Tibial nerve (tissue), 4 donors: ENCODE measurements at regions not wholly inside any gene's neighbourhood (a gene's known extent, or its start where the extent isn't known, plus 50 kb on each side); places are given as distances from the start of the nearest gene placed in this dataset.

Experiments used
- DNase-seq, 2 donors: peaks; one replicate each; pipeline ENCODE4 v3.0.0-alpha.2; 2019; ENCODE audit warnings: low spot score in 2 of 2
- H3K27ac ChIP-seq, 4 donors: fragments of 200-600 bp; sonication (generic) in 3 of 4; one replicate each; pipeline ENCODE4 v1.5.1; 2017 to 2019; ENCODE audit warnings: mild to moderate bottlenecking in 1 of 4
- H3K27me3 ChIP-seq, 2 donors: fragments of 200-600 bp; sonication (generic) in 1 of 2; one replicate each; pipeline versions ENCODE4 v1.5.1 to v1.6.0; 2017 to 2019
- H3K36me3 ChIP-seq, 3 donors: fragments of 200-600 bp; sonication (generic); one replicate each; pipeline ENCODE4 v1.5.1; 2018 to 2019
- H3K4me1 ChIP-seq, 4 donors: fragments of 200-600 bp; sonication (generic) in 3 of 4; one replicate each; pipeline ENCODE4 v1.5.1; 2017 to 2019
- H3K4me3 ChIP-seq, 4 donors: fragments of 200-600 bp; sonication (generic) in 3 of 4; one replicate each; pipeline ENCODE4 v1.5.1; 2017 to 2019; ENCODE audit warnings: mild to moderate bottlenecking in 1 of 4, moderate library complexity in 1 of 4
- H3K9me3 ChIP-seq, 4 donors: fragments of 200-600 bp; sonication (generic) in 3 of 4; one replicate each; pipeline ENCODE4 v1.5.1; 2017 to 2019
- EP300 ChIP-seq, 2 donors: sonication (generic); formaldehyde crosslinking; IDR thresholded peaks; one replicate each; pipeline ENCODE4 v1.6.1; 2017; ENCODE audit warnings: antibody characterized with exemption in 2 of 2, mild to moderate bottlenecking in 1 of 2
- POLR2A ChIP-seq, 2 donors: fragments of 450-650 bp; IDR thresholded peaks; one replicate each; pipeline ENCODE4 v1.6.1; 2017; ENCODE audit warnings: antibody characterized with exemption in 2 of 2, mild to moderate bottlenecking in 2 of 2, moderate library complexity in 2 of 2
- WGBS, 2 donors: methylation state at CpG; one replicate each; pipeline ENCODE4 v1.1.5; 2018; 5-methylcytosine and 5-hydroxymethylcytosine counted together
- TF ChIP-seq, protein P1 (sequence below), 5 experiments: fragments of 200-600 bp in 3 of 5; fragments of 450-650 bp in 2 of 5; sonication (generic) in 3 of 5; IDR thresholded peaks; one replicate each; pipeline ENCODE4 v1.5.1; 2016 to 2019; ENCODE audit warnings: antibody characterized with exemption in 5 of 5, mild to moderate bottlenecking in 3 of 5, moderate library complexity in 2 of 5

DNA sequence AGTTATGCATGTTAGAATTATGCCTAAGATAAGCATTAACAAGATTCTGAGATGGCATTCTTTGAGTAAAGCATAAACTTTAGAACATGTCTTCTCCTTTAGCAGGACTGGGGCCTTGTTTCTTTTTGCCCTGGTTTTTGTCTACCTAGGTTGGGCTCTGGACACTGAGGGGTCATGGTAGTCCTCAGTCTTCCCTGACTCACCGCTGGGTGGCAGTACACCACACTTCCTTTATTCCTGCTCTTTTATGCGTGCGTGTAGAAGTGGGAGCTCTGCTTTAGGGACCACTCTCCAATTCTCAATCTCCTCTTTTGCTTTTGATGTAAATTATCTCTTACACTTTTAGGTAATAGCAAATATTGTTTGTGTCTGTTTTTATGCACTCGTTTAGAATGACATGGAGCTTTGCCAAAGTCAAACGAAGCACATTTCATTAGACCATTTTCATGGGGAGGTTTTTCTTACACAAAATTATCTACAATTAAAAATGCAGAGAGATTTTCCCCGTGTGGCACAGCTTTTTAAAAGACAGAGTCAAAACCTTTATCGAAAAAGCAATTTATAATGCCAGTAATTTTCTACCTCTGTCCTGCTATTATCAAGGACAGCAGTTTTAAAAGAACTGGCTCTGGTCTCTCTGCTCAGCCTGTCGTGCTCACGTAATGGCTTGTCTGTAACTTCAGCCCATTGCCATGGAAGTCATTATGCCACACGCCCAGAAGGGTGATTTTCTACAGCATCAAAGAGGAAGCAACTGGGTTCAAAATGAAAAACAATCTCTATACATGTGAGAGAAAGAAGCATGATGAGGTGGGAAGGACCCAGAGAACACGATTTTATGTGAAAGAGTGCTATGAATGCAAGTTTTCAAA, 413.9 kb downstream of the COG6 start:
- Histone ChIP-seq H3K27me3 (no peaks in the 10 kb centered on the region), H3K27ac (peak overlapping the region in 3 of 4 donors; percentile 22 to 69 (median 31)), H3K4me3 (no peak overlapping the region), H3K36me3 (no peaks in the 10 kb centered on the region), H3K4me1 (peaks cover 0 to 21% (median 5%) of the 10 kb centered on the region in 4 donors), H3K9me3 (no peaks in the 10 kb centered on the region)
- TF ChIP-seq POLR2A (IDR thresholded peaks at IDR 0.05) (no peak), EP300 (IDR thresholded peaks at IDR 0.05) (peak in 1 of 2 donors; percentile 77)
- TF ChIP-seq, protein P1, sequence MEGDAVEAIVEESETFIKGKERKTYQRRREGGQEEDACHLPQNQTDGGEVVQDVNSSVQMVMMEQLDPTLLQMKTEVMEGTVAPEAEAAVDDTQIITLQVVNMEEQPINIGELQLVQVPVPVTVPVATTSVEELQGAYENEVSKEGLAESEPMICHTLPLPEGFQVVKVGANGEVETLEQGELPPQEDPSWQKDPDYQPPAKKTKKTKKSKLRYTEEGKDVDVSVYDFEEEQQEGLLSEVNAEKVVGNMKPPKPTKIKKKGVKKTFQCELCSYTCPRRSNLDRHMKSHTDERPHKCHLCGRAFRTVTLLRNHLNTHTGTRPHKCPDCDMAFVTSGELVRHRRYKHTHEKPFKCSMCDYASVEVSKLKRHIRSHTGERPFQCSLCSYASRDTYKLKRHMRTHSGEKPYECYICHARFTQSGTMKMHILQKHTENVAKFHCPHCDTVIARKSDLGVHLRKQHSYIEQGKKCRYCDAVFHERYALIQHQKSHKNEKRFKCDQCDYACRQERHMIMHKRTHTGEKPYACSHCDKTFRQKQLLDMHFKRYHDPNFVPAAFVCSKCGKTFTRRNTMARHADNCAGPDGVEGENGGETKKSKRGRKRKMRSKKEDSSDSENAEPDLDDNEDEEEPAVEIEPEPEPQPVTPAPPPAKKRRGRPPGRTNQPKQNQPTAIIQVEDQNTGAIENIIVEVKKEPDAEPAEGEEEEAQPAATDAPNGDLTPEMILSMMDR (IDR thresholded peaks at IDR 0.05): peak; percentile 73 to 90 (median 84)
- peak; percentile 72 to 87 for DNase-seq
- whole genome bisulfite sequencing, 2 donors: 27 to 30% methylated on average over 11 of the region's 11 CpGs

- H3K4me3 ChIP-seq: no peak overlapping the region
- no peak for DNase-seq
- no peaks in the 10 kb centered on the region for H3K27me3 ChIP-seq
- peaks cover 0 to 20% (median 7%) of the 10 kb centered on the region in 4 donors for H3K4me1 ChIP-seq
- WGBS, 2 donors: 74 to 84% methylated on average over 3 of the region's 3 CpGs
- TF ChIP-seq POLR2A (IDR thresholded peaks at IDR 0.05) (no peak), EP300 (IDR thresholded peaks at IDR 0.05) (no peak)
- TF ChIP-seq, protein P1 (IDR thresholded peaks at IDR 0.05): no peak
- peak overlapping the region in 3 of 4 donors; percentile 22 to 69 (median 31) for H3K27ac ChIP-seq
- H3K36me3 ChIP-seq: no peaks in the 10 kb centered on the region
- no peaks in the 10 kb centered on the region for H3K9me3 ChIP-seq
Observed at GRCh38 chr13:40070357-40070756, 414.9 kb downstream of the COG6 start.

GRCh38 chr13:40072663-40073120, 417.2 kb downstream of the COG6 start:
- WGBS, 2 donors: 91 to 92% methylated on average over 4 of the region's 4 CpGs
- TF ChIP-seq, protein P1 (IDR thresholded peaks at IDR 0.05): no peak
- TF ChIP-seq EP300 (IDR thresholded peaks at IDR 0.05): no peak
- TF ChIP-seq POLR2A (IDR thresholded peaks at IDR 0.05): no peak
- Histone ChIP-seq H3K4me3 (no peak overlapping the region), H3K4me1 (peaks cover 0 to 20% (median 7%) of the 10 kb centered on the region in 4 donors), H3K27me3 (no peaks in the 10 kb centered on the region), H3K9me3 (no peaks in the 10 kb centered on the region), H3K27ac (no peak overlapping the region), H3K36me3 (no peaks in the 10 kb centered on the region)
- DNase-seq: no peak

- Histone ChIP-seq H3K4me1 (peaks cover 0 to 16% (median 7%) of the 10 kb centered on the region in 4 donors), H3K27ac (peak overlapping the region; percentile 18 to 73 (median 52)), H3K4me3 (no peak overlapping the region), H3K27me3 (no peaks in the 10 kb centered on the region), H3K9me3 (no peaks in the 10 kb centered on the region), H3K36me3 (no peaks in the 10 kb centered on the region)
- DNase-seq: no peak
- WGBS, 2 donors: 40 to 49% methylated on average over 3 of the region's 3 CpGs
- TF ChIP-seq, protein P1 (IDR thresholded peaks at IDR 0.05): no peak
- TF ChIP-seq EP300 (IDR thresholded peaks at IDR 0.05) (no peak), POLR2A (IDR thresholded peaks at IDR 0.05) (no peak)
Observed at GRCh38 chr13:40074338-40074737, 418.9 kb downstream of the COG6 start.

- 93 to 98% methylated on average over 5 of the region's 5 CpGs for WGBS, 2 donors
- DNase-seq: no peak
- no peaks in the 10 kb centered on the region for H3K27me3 ChIP-seq
- H3K36me3 ChIP-seq: no peaks in the 10 kb centered on the region
- H3K9me3 ChIP-seq: no peaks in the 10 kb centered on the region
- no peak overlapping the region for H3K27ac ChIP-seq
- H3K4me1 ChIP-seq: peaks cover 0 to 9% (median 6%) of the 10 kb centered on the region in 4 donors
- no peak overlapping the region for H3K4me3 ChIP-seq
- no peak for TF ChIP-seq POLR2A (IDR thresholded peaks at IDR 0.05)
- TF ChIP-seq EP300 (IDR thresholded peaks at IDR 0.05): no peak
- TF ChIP-seq, protein P1 (IDR thresholded peaks at IDR 0.05): no peak
Observed at GRCh38 chr13:40075281-40075680, 419.8 kb downstream of the COG6 start.
